ENCODE measurements at regions not wholly inside any gene's neighbourhood (a gene's known extent, or its start where the extent isn't known, plus 50 kb on each side); places are given as distances from the start of the nearest gene placed in this dataset.

DNA sequence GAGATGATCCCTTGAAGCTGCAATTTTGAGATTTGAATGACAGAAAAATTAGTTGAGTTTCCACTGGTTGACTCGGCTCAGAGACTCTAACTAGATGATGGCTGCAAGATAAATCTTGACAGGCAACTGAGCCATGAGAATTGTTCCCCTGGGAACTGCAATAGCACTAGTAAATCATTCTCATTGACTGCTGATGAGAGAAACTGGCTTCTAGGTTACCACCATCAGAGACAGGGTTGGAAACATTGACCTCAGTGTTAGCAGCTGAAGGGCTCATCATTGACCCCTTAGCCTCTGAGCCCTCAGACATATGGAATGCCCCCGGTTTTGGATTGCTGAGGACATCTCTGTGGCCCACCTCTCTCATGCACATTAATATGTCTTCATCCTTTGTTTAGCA, 125.4 kb upstream of the COX10 start:
- ATAC-seq (ENCODE audit: low read depth) (no peak), DNase-seq (no peak)
- H3K27ac Mint-ChIP-seq, result no peak overlapping the region
- H3K4me1 ChIP-seq (ENCODE audit: control insufficient read depth in 2 of 2, insufficient read depth in 2 of 2, low read length in 2 of 2), result peaks cover 3 to 10% of the 10 kb centered on the region in 2 donors
- no peaks in the 10 kb centered on the region for H3K27me3 ChIP-seq (replicated peaks in 1 of 4; ENCODE audit: control extremely low read depth in 1 of 4, control insufficient read depth in 3 of 4, insufficient read depth in 4 of 4, low read length in 3 of 4)
- peaks cover 15% of the 10 kb centered on the region for H3K4me1 Mint-ChIP-seq
- CTCF ChIA-PET, result no interaction called here
- TF ChIP-seq CTCF (IDR thresholded peaks at IDR 0.05) (no peak), EZH2 (IDR thresholded peaks at IDR 0.05; ENCODE audit: borderline replicate concordance, insufficient read depth, low read depth, low read length, poor library complexity, severe bottlenecking) (no peak)
- no peak overlapping the region for H3K4me2 ChIP-seq (replicated peaks; ENCODE audit: low read depth, low read length, poor library complexity, severe bottlenecking)
- no peaks in the 10 kb centered on the region for H3K36me3 ChIP-seq (replicated peaks in 1 of 2; ENCODE audit: control extremely low read depth in 1 of 2, control insufficient read depth in 1 of 2, extremely low read depth in 1 of 2, insufficient read depth in 2 of 2, low read length in 1 of 2)
- H3K9me3 ChIP-seq (ENCODE audit: control extremely low read depth in 1 of 3, control insufficient read depth in 2 of 3, insufficient read depth in 1 of 3, low read length in 2 of 3), result peaks cover 0 to 4% (median 2%) of the 10 kb centered on the region in 3 donors
- H3K27me3 Mint-ChIP-seq, result no peaks in the 10 kb centered on the region
- no peak overlapping the region for H3K4me3 ChIP-seq (ENCODE audit: control extremely low read depth in 1 of 5, extremely low read depth in 1 of 5, insufficient read depth in 1 of 5, low read depth in 2 of 5, low read length in 4 of 5)
- H3K4me3 Mint-ChIP-seq, result no peak overlapping the region
- WGBS (ENCODE audit: insufficient coverage), result 67% methylated on average over 1 of the region's 2 CpGs
- POLR2A ChIA-PET, result no interaction called here
- H4K20me1 ChIP-seq (ENCODE audit: control insufficient read depth, insufficient read depth, low read length, poor library complexity, severe bottlenecking), result no peaks in the 10 kb centered on the region
- no peak overlapping the region for H3K27ac ChIP-seq (ENCODE audit: low read length in 2 of 2)
- H3K9ac ChIP-seq (ENCODE audit: low read length), result no peak overlapping the region
- intact Hi-C loops (cut with micrococcal nuclease), result no loop called here
- H3K9me3 Mint-ChIP-seq (ENCODE audit: insufficient read depth), result peaks cover 2% of the 10 kb centered on the region
- H2AFZ ChIP-seq (ENCODE audit: insufficient read depth, low read depth, low read length, poor library complexity, severe bottlenecking), result no peak overlapping the region
- H3K79me2 ChIP-seq (ENCODE audit: control insufficient read depth, insufficient read depth, low read length), result no peaks in the 10 kb centered on the region

- ChIA-PET CTCF (no interaction called here), POLR2A (no interaction called here)
- TF ChIP-seq EZH2 (IDR thresholded peaks at IDR 0.05; ENCODE audit: borderline replicate concordance, insufficient read depth, low read depth, low read length, poor library complexity, severe bottlenecking) (no peak), CTCF (IDR thresholded peaks at IDR 0.05) (no peak)
- Histone ChIP-seq H3K4me2 (replicated peaks; ENCODE audit: low read depth, low read length, poor library complexity, severe bottlenecking) (no peak overlapping the region), H3K4me3 (ENCODE audit: control extremely low read depth in 1 of 5, extremely low read depth in 1 of 5, insufficient read depth in 1 of 5, low read depth in 2 of 5, low read length in 4 of 5) (no peak overlapping the region), H3K27ac (ENCODE audit: low read length in 2 of 2) (no peak overlapping the region), H3K79me2 (ENCODE audit: control insufficient read depth, insufficient read depth, low read length) (no peaks in the 10 kb centered on the region), H3K27me3 (replicated peaks in 1 of 4; ENCODE audit: control extremely low read depth in 1 of 4, control insufficient read depth in 3 of 4, insufficient read depth in 4 of 4, low read length in 3 of 4) (no peaks in the 10 kb centered on the region), H3K9ac (ENCODE audit: low read length) (no peak overlapping the region), H4K20me1 (ENCODE audit: control insufficient read depth, insufficient read depth, low read length, poor library complexity, severe bottlenecking) (no peaks in the 10 kb centered on the region), H3K9me3 (ENCODE audit: control extremely low read depth in 1 of 3, control insufficient read depth in 2 of 3, insufficient read depth in 1 of 3, low read length in 2 of 3) (no peaks in the 10 kb centered on the region), H3K36me3 (replicated peaks in 1 of 2; ENCODE audit: control extremely low read depth in 1 of 2, control insufficient read depth in 1 of 2, extremely low read depth in 1 of 2, insufficient read depth in 2 of 2, low read length in 1 of 2) (no peaks in the 10 kb centered on the region), H3K4me1 (ENCODE audit: control insufficient read depth in 2 of 2, insufficient read depth in 2 of 2, low read length in 2 of 2) (peaks cover 3 to 10% of the 10 kb centered on the region in 2 donors), H2AFZ (ENCODE audit: insufficient read depth, low read depth, low read length, poor library complexity, severe bottlenecking) (no peak overlapping the region)
- no peaks in the 10 kb centered on the region for H3K9me3 Mint-ChIP-seq (ENCODE audit: insufficient read depth)
- H3K4me1 Mint-ChIP-seq, result peaks cover 13% of the 10 kb centered on the region
- 86% methylated on average over 2 of the region's 6 CpGs for WGBS (ENCODE audit: insufficient coverage)
- no peaks in the 10 kb centered on the region for H3K27me3 Mint-ChIP-seq
- H3K27ac Mint-ChIP-seq, result no peak overlapping the region
- no peak for DNase-seq
- ATAC-seq (ENCODE audit: low read depth), result no peak
- no peak overlapping the region for H3K4me3 Mint-ChIP-seq
- intact Hi-C loops (cut with micrococcal nuclease), result no loop called here
These were observed 121.8 kb upstream of the COX10 start for GRCh38 chr17:13947499-13947898.

Measured in B cell (primary cell).